IMR-90 (cell line): ENCODE measurements at regions not wholly inside any gene's neighbourhood (a gene's known extent, or its start where the extent isn't known, plus 50 kb on each side); places are given as distances from the start of the nearest gene placed in this dataset.
A peak's percentile ranks its signal among the peaks of the same experiment; 100 is the strongest.

Experiments
- ATAC-seq: fragments of 200-7000 bp; cut with Tn5 transposase; 2 replicates; pipeline ENCODE4 v1.9.1; 2020; ENCODE audit warnings: low read depth, mild to moderate bottlenecking, moderate library complexity
- BruUV-seq: library from RNA; stranded (reverse); fragments of 400-500 nt; replicated peaks from 2 replicates; lab custom pipeline; 2021; lab: Mats Ljungman, UMichigan
- CTCF ChIA-PET: fragments of 300-600 bp; formaldehyde crosslinking; extraction: SDS; loops from one replicate; lab custom pipeline; 2021; ENCODE audit warnings: antibody characterized with exemption; lab: Yijun Ruan, JAX
- POLR2A ChIA-PET: fragments of 300-600 bp; sonication (Branson Sonifier 250); formaldehyde crosslinking; loops from one replicate; lab custom pipeline; 2022; ENCODE audit warnings: antibody characterized with exemption; ENCODE audit not compliant: unreplicated experiment; lab: Charles Lee
- DNase-seq: peaks from one replicate; pipeline ENCODE4 v3.0.0; 2013
- H2AFZ ChIP-seq: replicated peaks from 2 replicates; pipeline ENCODE3; 2013; ENCODE audit warnings: low read length, mild to moderate bottlenecking; ENCODE audit not compliant: poor library complexity
- H2AK5ac ChIP-seq: 2 replicates; pipeline ENCODE4 v1.6.1; 2013; ENCODE audit warnings: low read depth, low read length, inconsistent platforms
- H2AK9ac ChIP-seq: replicated peaks from 2 replicates; pipeline ENCODE3; 2013; ENCODE audit warnings: mild to moderate bottlenecking, low read depth, low read length, moderate library complexity; ENCODE audit not compliant: poor library complexity
- H2BK120ac ChIP-seq: 2 replicates; pipeline ENCODE4 v1.6.1; 2013; ENCODE audit warnings: low read depth, low read length, inconsistent platforms
- H2BK15ac ChIP-seq: 3 replicates; pipeline ENCODE4 v1.6.1; 2013; ENCODE audit warnings: low read depth, low read length, inconsistent platforms
- H2BK20ac ChIP-seq: 2 replicates; pipeline ENCODE4 v1.6.1; 2013; ENCODE audit warnings: low read depth, mild to moderate bottlenecking, inconsistent platforms, low read length, moderate library complexity
- H2BK5ac ChIP-seq: 2 replicates; pipeline ENCODE4 v1.6.1; 2013; ENCODE audit warnings: mild to moderate bottlenecking, low read depth, low read length, inconsistent platforms; ENCODE audit not compliant: poor library complexity, severe bottlenecking
- H3K14ac ChIP-seq: replicated peaks from 2 replicates; pipeline ENCODE4 v1.6.1; 2013; ENCODE audit warnings: low read depth, low read length, inconsistent platforms
- H3K18ac ChIP-seq: 2 replicates; pipeline ENCODE4 v1.6.1; 2013; ENCODE audit warnings: low read depth, low read length, control low read depth
- H3K23ac ChIP-seq: 2 replicates; pipeline ENCODE4 v1.6.1; 2013; ENCODE audit warnings: low read depth, low read length, inconsistent platforms
- H3K27ac ChIP-seq: 2 replicates; pipeline ENCODE4 v1.5.1; 2013; ENCODE audit warnings: mild to moderate bottlenecking, control low read depth, low read length; ENCODE audit not compliant: insufficient read depth
- H3K27me3 ChIP-seq: 2 replicates; pipeline ENCODE4 v1.6.1; 2013; ENCODE audit warnings: low read length; ENCODE audit not compliant: control insufficient read depth, insufficient read depth
- H3K36me3 ChIP-seq: 2 replicates; pipeline ENCODE4 v1.6.1; 2013; ENCODE audit warnings: low read length, mixed read lengths; ENCODE audit not compliant: control insufficient read depth, insufficient read depth
- H3K4ac ChIP-seq: 2 replicates; pipeline ENCODE4 v1.6.1; 2013; ENCODE audit warnings: low read depth, low read length, inconsistent platforms
- H3K4me1 ChIP-seq: 2 replicates; pipeline ENCODE4 v1.6.1; 2013; ENCODE audit warnings: low read length, mixed read lengths; ENCODE audit not compliant: control insufficient read depth, insufficient read depth
- H3K4me2 ChIP-seq: 2 replicates; pipeline ENCODE4 v1.6.1; 2013; ENCODE audit warnings: low read depth, mild to moderate bottlenecking, control low read depth, low read length, moderate library complexity
- H3K4me3 ChIP-seq: 2 replicates; pipeline ENCODE4 v1.5.1; 2013; ENCODE audit warnings: low read depth, mild to moderate bottlenecking, control low read depth, low read length, moderate library complexity; ENCODE audit not compliant: insufficient read depth
- H3K56ac ChIP-seq: 2 replicates; pipeline ENCODE4 v1.6.1; 2013; ENCODE audit warnings: low read length, inconsistent platforms; ENCODE audit not compliant: insufficient read depth; ENCODE audit errors: extremely low read depth
- H3K79me1 ChIP-seq, 2 experiments: 2 replicates each; pipeline ENCODE4 v1.6.1; 2013; ENCODE audit warnings: low read length in 2 of 2, inconsistent platforms in 1 of 2, low read depth in 1 of 2
- H3K9ac ChIP-seq: 2 replicates; pipeline ENCODE4 v1.6.1; 2013; ENCODE audit warnings: low read depth, low read length, control low read depth
- H3K9me1 ChIP-seq: 2 replicates; pipeline ENCODE4 v1.6.1; 2013; ENCODE audit warnings: low read length, inconsistent platforms; ENCODE audit not compliant: insufficient read depth
- H3K9me3 ChIP-seq: 2 replicates; pipeline ENCODE4 v1.6.1; 2013; ENCODE audit warnings: low read length; ENCODE audit not compliant: control insufficient read depth, insufficient read depth
- H4K20me1 ChIP-seq: 2 replicates; pipeline ENCODE4 v1.6.1; 2013; ENCODE audit warnings: low read length, inconsistent platforms; ENCODE audit not compliant: insufficient read depth
- H4K5ac ChIP-seq: 2 replicates; pipeline ENCODE4 v1.6.1; 2013; ENCODE audit warnings: mild to moderate bottlenecking, low read depth, low read length, control low read depth
- H4K8ac ChIP-seq, 2 experiments: 2 replicates each; pipeline ENCODE4 v1.6.1; 2013; ENCODE audit warnings: low read depth in 2 of 2, low read length in 2 of 2, control low read depth in 1 of 2, inconsistent platforms in 1 of 2
- H4K91ac ChIP-seq: 2 replicates; pipeline ENCODE4 v1.6.1; 2013; ENCODE audit warnings: low read depth, low read length, inconsistent platforms; ENCODE audit not compliant: insufficient read depth
- CEBPB ChIP-seq: IDR thresholded peaks from 2 replicates; pipeline ENCODE4 v1.6.1; 2012; ENCODE audit warnings: low read depth, low read length, improper control_type of control experiment
- RAD21 ChIP-seq: IDR thresholded peaks from 2 replicates; pipeline ENCODE4 v1.6.1; 2012; ENCODE audit warnings: low read length, improper control_type of control experiment
- WGBS, 2 experiments: methylation state at CpG; one replicate each; pipeline versions ENCODE4 v1.1.5 to v1.1.7; 2013; ENCODE audit warnings: missing lambda C conversion rate in 2 of 2; ENCODE audit not compliant: insufficient read length in 1 of 2; ENCODE audit errors: extremely low coverage in 2 of 2; 5-methylcytosine and 5-hydroxymethylcytosine counted together
- dilution Hi-C: fragments of 300-500 bp; cut with HindIII; formaldehyde crosslinking; loops from one replicate; pipeline ENCODE4 v1.14.3; 2018; ENCODE audit warnings: low sequenced_read_pairs; ENCODE audit not compliant: unreplicated experiment
- in situ Hi-C: fragments of 300-500 bp; cut with MboI; formaldehyde crosslinking; loops from 3 replicates; pipeline ENCODE4 v1.14.3; 2019; ENCODE audit warnings: low sequenced_read_pairs, inconsistent platforms, mixed read lengths
- intact Hi-C: fragments of 100-400 bp; cut with micrococcal nuclease; formaldehyde crosslinking; loops from 2 replicates; pipeline ENCODE4 v1.10.0; 2022

DNA sequence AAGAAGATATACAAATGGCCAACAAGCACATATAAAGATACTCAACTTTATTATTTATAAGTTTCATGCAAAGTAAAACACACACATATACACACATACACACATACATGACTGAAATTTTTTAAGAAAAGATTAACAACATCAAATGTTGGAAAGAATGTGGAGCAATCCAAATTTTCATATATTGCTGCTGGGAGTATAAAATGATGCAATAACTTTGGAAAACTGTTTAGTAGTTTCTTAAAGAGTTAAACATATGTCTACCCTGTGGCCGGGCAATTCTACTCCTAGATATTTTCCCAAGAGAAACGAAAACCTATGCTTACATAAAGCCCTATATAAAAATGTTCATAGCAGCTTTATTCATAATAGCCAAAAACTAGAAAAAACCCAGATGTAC lies 99.8 kb upstream of the NR4A3 start:
- ChIA-PET CTCF (no interaction called here), POLR2A (no interaction called here)
- H2BK120ac ChIP-seq, result no peak overlapping the region
- H4K8ac ChIP-seq, result no peak overlapping the region
- H3K18ac ChIP-seq, result no peak overlapping the region
- H3K27me3 ChIP-seq, result peaks cover 10% of the 10 kb centered on the region; the same call in 1 of the 2 replicates
- H3K56ac ChIP-seq, result no peak overlapping the region
- DNase-seq (no peak), ATAC-seq (no peak)
- H2BK20ac ChIP-seq, result no peak overlapping the region
- H4K91ac ChIP-seq, result no peak overlapping the region
- no peak overlapping the region for H3K23ac ChIP-seq
- no peak overlapping the region for H2BK5ac ChIP-seq
- H3K14ac ChIP-seq, result no peak overlapping the region
- H3K4me2 ChIP-seq, result no peak overlapping the region
- no peaks in the 10 kb centered on the region for H4K20me1 ChIP-seq
- H3K9me1 ChIP-seq, result no peaks in the 10 kb centered on the region
- no CpG with 5 or more reads among the region's 2 CpGs for WGBS, 2 experiments
- H2BK15ac ChIP-seq, result no peak overlapping the region
- H3K9me3 ChIP-seq, result no peaks in the 10 kb centered on the region
- H3K79me1 ChIP-seq, result no peaks in the 10 kb centered on the region
- no peak overlapping the region for H2AK9ac ChIP-seq
- intact Hi-C loops, result no loop called here
- no peak overlapping the region for H4K5ac ChIP-seq
- no peak overlapping the region for H3K4ac ChIP-seq
- H3K36me3 ChIP-seq, result no peaks in the 10 kb centered on the region
- H2AK5ac ChIP-seq, result no peak overlapping the region
- no peak overlapping the region for H2AFZ ChIP-seq
- H3K4me3 ChIP-seq, result no peak overlapping the region
- no peak overlapping the region for H3K9ac ChIP-seq
- in situ Hi-C loops, result no loop called here
- BruUV-seq, result no TSS peak
- dilution Hi-C loops, result no loop called here
- H3K4me1 ChIP-seq, result no peaks in the 10 kb centered on the region
- TF ChIP-seq CEBPB (peak; percentile 29; the same call in 1 of the 2 replicates), RAD21 (no peak)
- H3K27ac ChIP-seq, result no peak overlapping the region
